Stimulated activated CD4-positive, alpha-beta T cell treated with anti-CD3 and anti-CD28 coated beads, Interleukin-1b, Interleukin-23, amount 100 ng/mL, for 4 hours (primary cell): ENCODE measurements at regions not wholly inside any gene's neighbourhood (a gene's known extent, or its start where the extent isn't known, plus 50 kb on each side); places are given as distances from the start of the nearest gene placed in this dataset.

Source experiments
- DNase-seq, 2 donors: peaks; one replicate each; pipeline ENCODE4 v3.0.0-alpha.2; 2020; ENCODE audit warnings: low read depth in 2 of 2

- no peak for DNase-seq
Observed at GRCh38 chr22:47784367-47784983, 1022.0 kb downstream of the TBC1D22A start.

- DNase-seq, result no peak
Observed at GRCh38 chr22:47783433-47784366, 1021.2 kb downstream of the TBC1D22A start.

- DNase-seq, result no peak
Observed at GRCh38 chr22:47782328-47783075, 1020.1 kb downstream of the TBC1D22A start.

- no peak for DNase-seq
Observed at GRCh38 chr22:47781427-47782111, 1019.1 kb downstream of the TBC1D22A start.

GRCh38 chr22:47781024-47781423 lies 1018.6 kb downstream of the TBC1D22A start:
- no peak for DNase-seq

- DNase-seq, result no peak
Observed at GRCh38 chr22:47780281-47780875, 1017.9 kb downstream of the TBC1D22A start.

GRCh38 chr22:47779474-47779873 lies 1017.0 kb downstream of the TBC1D22A start:
- no peak for DNase-seq

- DNase-seq, result no peak
Observed at GRCh38 chr22:47778160-47778658, 1015.8 kb downstream of the TBC1D22A start.

GRCh38 chr22:47777426-47777825 lies 1015.0 kb downstream of the TBC1D22A start:
- no peak for DNase-seq

GRCh38 chr22:47776329-47776728 lies 1013.9 kb downstream of the TBC1D22A start:
- no peak for DNase-seq

- no peak for DNase-seq
Observed at GRCh38 chr22:47775686-47776085, 1013.2 kb downstream of the TBC1D22A start.

GRCh38 chr22:47775191-47775590 lies 1012.7 kb downstream of the TBC1D22A start:
- no peak for DNase-seq

- DNase-seq, result no peak
Observed at GRCh38 chr22:47773635-47774034, 1011.2 kb downstream of the TBC1D22A start.

GRCh38 chr22:47772864-47773263 lies 1010.4 kb downstream of the TBC1D22A start:
- no peak for DNase-seq

GRCh38 chr22:47769652-47770051 lies 1007.2 kb downstream of the TBC1D22A start:
- no peak for DNase-seq

- DNase-seq, result no peak
Observed at GRCh38 chr22:47768027-47768426, 1005.6 kb downstream of the TBC1D22A start.

GRCh38 chr22:47767403-47767802 lies 1005.0 kb downstream of the TBC1D22A start:
- no peak for DNase-seq

GRCh38 chr22:47765757-47766156 lies 1003.3 kb downstream of the TBC1D22A start:
- no peak for DNase-seq

GRCh38 chr22:47762141-47762540 lies 999.7 kb downstream of the TBC1D22A start:
- DNase-seq, result no peak

- no peak for DNase-seq
Observed at GRCh38 chr22:47759909-47760308, 997.5 kb downstream of the TBC1D22A start.

- DNase-seq, result no peak
Observed at GRCh38 chr22:47757741-47758140, 995.3 kb downstream of the TBC1D22A start.
